ENCODE measurements at regions not wholly inside any gene's neighbourhood (a gene's known extent, or its start where the extent isn't known, plus 50 kb on each side); places are given as distances from the start of the nearest gene placed in this dataset.

DNA sequence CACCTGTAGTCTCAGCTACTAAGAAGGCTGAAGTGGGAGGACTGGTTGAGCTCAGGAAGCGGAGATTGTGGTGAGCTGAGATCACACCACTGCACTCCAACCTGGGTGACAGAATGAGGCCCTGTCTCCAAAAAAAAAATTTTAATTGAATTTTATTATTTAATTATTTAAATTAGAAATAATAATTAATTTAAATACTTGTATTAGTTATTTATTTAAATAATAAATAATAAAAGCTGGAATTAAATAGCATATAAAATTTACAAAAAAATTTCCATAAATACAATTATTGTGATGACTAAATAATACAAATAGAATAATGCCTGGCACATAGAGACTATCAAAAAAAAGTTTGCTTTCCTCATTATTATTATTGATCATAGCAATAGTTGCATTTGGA lies 371.5 kb downstream of the KCNA4 start:
- no peaks in the 10 kb centered on the region for H3K4me1 ChIP-seq (ENCODE audit: control insufficient read depth in 5 of 5, insufficient read depth in 5 of 5, low read length in 5 of 5)
- no peaks in the 10 kb centered on the region for H3K9me3 ChIP-seq (ENCODE audit: control insufficient read depth in 5 of 5, low read length in 5 of 5)
- no peak overlapping the region for H3K27ac ChIP-seq (ENCODE audit: low read depth, low read length)
- H3K36me3 ChIP-seq (ENCODE audit: control insufficient read depth in 5 of 5, insufficient read depth in 5 of 5, low read length in 5 of 5): no peaks in the 10 kb centered on the region
- H3K9ac ChIP-seq (ENCODE audit: low read length in 5 of 5): no peak overlapping the region
- H3K27me3 ChIP-seq (ENCODE audit: control insufficient read depth in 5 of 5, insufficient read depth in 4 of 5, low read length in 5 of 5): no peaks in the 10 kb centered on the region
- H3K4me3 ChIP-seq (ENCODE audit: low read depth in 1 of 5, low read length in 5 of 5): no peak overlapping the region

DNA sequence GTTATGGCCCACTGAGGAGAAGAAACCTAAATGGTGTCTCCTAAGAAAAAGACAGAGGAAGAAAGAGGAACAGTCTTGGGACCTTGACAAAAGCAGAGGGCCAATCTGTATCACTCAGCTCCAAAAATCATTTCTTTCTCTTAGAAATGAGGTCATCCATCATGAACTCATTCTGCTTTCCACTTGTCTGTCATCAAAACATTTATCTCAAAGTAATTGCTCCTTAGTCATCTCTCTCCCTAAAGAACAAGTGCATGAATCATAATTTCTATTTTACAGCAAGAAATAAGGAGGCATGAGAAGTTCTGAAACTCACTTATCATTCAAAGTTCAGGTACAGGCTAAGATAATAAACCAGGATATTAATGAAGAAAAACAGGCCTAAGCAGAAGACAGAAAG lies 375.6 kb downstream of the KCNA4 start:
- Histone ChIP-seq H3K4me1 (ENCODE audit: control insufficient read depth in 5 of 5, insufficient read depth in 5 of 5, low read length in 5 of 5) (no peaks in the 10 kb centered on the region), H3K36me3 (ENCODE audit: control insufficient read depth in 5 of 5, insufficient read depth in 5 of 5, low read length in 5 of 5) (no peaks in the 10 kb centered on the region), H3K27ac (ENCODE audit: low read depth, low read length) (no peak overlapping the region), H3K4me3 (ENCODE audit: low read depth in 1 of 5, low read length in 5 of 5) (no peak overlapping the region), H3K27me3 (ENCODE audit: control insufficient read depth in 5 of 5, insufficient read depth in 4 of 5, low read length in 5 of 5) (no peaks in the 10 kb centered on the region), H3K9ac (ENCODE audit: low read length in 5 of 5) (no peak overlapping the region), H3K9me3 (ENCODE audit: control insufficient read depth in 5 of 5, low read length in 5 of 5) (no peaks in the 10 kb centered on the region)

DNA sequence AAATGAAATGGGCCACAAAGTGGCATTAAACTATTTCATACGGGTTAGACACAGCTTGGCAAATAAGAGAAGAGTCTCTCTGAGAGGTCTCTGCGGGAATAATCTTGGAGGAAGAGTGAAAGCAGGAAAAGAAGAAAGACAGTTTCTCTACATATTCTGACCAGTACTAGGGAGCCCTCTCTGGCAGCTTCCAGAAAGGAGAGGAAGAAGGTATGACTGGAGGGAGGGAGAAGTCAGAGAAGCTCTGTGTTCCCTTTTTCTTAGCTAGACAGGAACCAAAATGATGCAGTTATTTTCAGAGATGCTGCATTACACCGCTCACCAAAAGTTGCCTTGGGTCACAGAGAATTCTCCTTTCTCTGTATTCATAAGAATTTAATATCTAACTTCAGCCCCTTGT lies 382.1 kb downstream of the KCNA4 start:
- H3K27me3 ChIP-seq (ENCODE audit: control insufficient read depth in 5 of 5, insufficient read depth in 4 of 5, low read length in 5 of 5): no peaks in the 10 kb centered on the region
- H3K4me3 ChIP-seq (ENCODE audit: low read depth in 1 of 5, low read length in 5 of 5): no peak overlapping the region
- H3K27ac ChIP-seq (ENCODE audit: low read depth, low read length): peak overlapping the region; percentile 48
- H3K4me1 ChIP-seq (ENCODE audit: control insufficient read depth in 5 of 5, insufficient read depth in 5 of 5, low read length in 5 of 5): peaks cover 0 to 9% (median 0%) of the 10 kb centered on the region in 5 donors
- no peaks in the 10 kb centered on the region for H3K9me3 ChIP-seq (ENCODE audit: control insufficient read depth in 5 of 5, low read length in 5 of 5)
- no peaks in the 10 kb centered on the region for H3K36me3 ChIP-seq (ENCODE audit: control insufficient read depth in 5 of 5, insufficient read depth in 5 of 5, low read length in 5 of 5)
- H3K9ac ChIP-seq (ENCODE audit: low read length in 5 of 5): no peak overlapping the region

DNA sequence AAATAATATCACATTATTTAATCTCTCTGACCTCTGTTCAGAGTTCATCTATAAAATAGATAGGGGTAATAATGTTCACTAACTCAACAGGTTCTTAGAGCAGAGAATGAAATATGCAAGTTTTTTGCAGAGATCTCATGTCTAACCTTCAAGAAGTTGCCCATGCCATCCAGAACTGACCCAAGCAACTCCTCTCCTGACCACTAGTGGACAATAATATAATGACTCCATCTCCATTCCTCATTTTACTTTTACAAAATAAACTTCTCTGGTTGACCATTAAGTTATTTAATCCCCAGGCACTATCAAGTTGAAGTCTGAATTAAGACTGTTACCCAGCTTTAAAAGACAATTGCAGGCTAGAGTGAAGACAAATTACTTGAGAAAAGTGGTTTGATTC lies 382.6 kb downstream of the KCNA4 start:
- Histone ChIP-seq H3K4me3 (ENCODE audit: low read depth in 1 of 5, low read length in 5 of 5) (no peak overlapping the region), H3K27ac (ENCODE audit: low read depth, low read length) (peak overlapping the region; percentile 48), H3K4me1 (ENCODE audit: control insufficient read depth in 5 of 5, insufficient read depth in 5 of 5, low read length in 5 of 5) (peaks cover 0 to 9% (median 0%) of the 10 kb centered on the region in 5 donors), H3K36me3 (ENCODE audit: control insufficient read depth in 5 of 5, insufficient read depth in 5 of 5, low read length in 5 of 5) (no peaks in the 10 kb centered on the region), H3K9ac (ENCODE audit: low read length in 5 of 5) (no peak overlapping the region), H3K27me3 (ENCODE audit: control insufficient read depth in 5 of 5, insufficient read depth in 4 of 5, low read length in 5 of 5) (no peaks in the 10 kb centered on the region), H3K9me3 (ENCODE audit: control insufficient read depth in 5 of 5, low read length in 5 of 5) (no peaks in the 10 kb centered on the region)

DNA sequence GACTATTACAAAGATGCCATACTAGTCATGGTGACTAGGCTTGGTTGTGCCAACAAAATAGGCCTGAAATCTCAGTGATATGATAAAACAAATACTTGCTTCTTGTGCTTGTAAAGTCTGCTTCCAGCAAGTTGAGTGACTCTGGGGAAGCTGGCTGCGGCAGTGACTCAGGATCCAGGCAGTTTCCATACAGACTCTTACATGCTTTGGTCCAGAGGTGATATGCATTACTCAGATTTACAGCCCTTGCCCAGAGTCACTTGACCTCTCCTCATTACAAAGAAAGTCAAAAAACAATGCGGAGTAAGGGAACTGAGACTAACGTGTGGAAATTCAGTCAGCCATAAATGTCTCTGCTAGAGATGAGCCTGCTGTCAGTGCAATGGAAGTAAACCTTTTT lies 387.5 kb downstream of the KCNA4 start:
- H3K36me3 ChIP-seq (ENCODE audit: control insufficient read depth in 5 of 5, insufficient read depth in 5 of 5, low read length in 5 of 5): no peaks in the 10 kb centered on the region
- H3K27me3 ChIP-seq (ENCODE audit: control insufficient read depth in 5 of 5, insufficient read depth in 4 of 5, low read length in 5 of 5): no peaks in the 10 kb centered on the region
- no peak overlapping the region for H3K27ac ChIP-seq (ENCODE audit: low read depth, low read length)
- H3K4me3 ChIP-seq (ENCODE audit: low read depth in 1 of 5, low read length in 5 of 5): no peak overlapping the region
- no peak overlapping the region for H3K9ac ChIP-seq (ENCODE audit: low read length in 5 of 5)
- H3K9me3 ChIP-seq (ENCODE audit: control insufficient read depth in 5 of 5, low read length in 5 of 5): no peaks in the 10 kb centered on the region
- H3K4me1 ChIP-seq (ENCODE audit: control insufficient read depth in 5 of 5, insufficient read depth in 5 of 5, low read length in 5 of 5): peaks cover 0 to 6% (median 0%) of the 10 kb centered on the region in 5 donors

DNA sequence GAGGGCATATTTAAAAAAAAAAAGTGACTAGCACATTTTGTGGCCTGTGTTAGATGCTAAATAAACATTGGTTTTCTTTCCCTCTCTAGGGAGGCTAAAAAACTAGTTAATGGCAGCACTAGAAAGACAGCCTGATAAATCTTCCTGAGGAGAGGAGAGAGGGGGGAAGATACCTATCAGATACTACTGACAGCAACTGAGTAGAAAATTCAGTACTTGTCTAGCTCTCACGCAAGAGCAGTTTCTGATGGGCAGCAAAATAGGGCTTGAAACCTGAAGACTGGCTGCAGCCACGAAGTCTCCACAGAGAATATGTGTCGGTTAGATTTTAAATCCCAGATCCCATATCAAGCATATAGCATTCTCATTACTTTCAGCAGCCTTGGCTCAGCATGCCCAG lies 388.2 kb downstream of the KCNA4 start:
- no peaks in the 10 kb centered on the region for H3K36me3 ChIP-seq (ENCODE audit: control insufficient read depth in 5 of 5, insufficient read depth in 5 of 5, low read length in 5 of 5)
- H3K4me1 ChIP-seq (ENCODE audit: control insufficient read depth in 5 of 5, insufficient read depth in 5 of 5, low read length in 5 of 5): peaks cover 0 to 4% (median 0%) of the 10 kb centered on the region in 5 donors
- no peak overlapping the region for H3K4me3 ChIP-seq (ENCODE audit: low read depth in 1 of 5, low read length in 5 of 5)
- H3K27ac ChIP-seq (ENCODE audit: low read depth, low read length): no peak overlapping the region
- no peaks in the 10 kb centered on the region for H3K9me3 ChIP-seq (ENCODE audit: control insufficient read depth in 5 of 5, low read length in 5 of 5)
- H3K27me3 ChIP-seq (ENCODE audit: control insufficient read depth in 5 of 5, insufficient read depth in 4 of 5, low read length in 5 of 5): no peaks in the 10 kb centered on the region
- no peak overlapping the region for H3K9ac ChIP-seq (ENCODE audit: low read length in 5 of 5)

DNA sequence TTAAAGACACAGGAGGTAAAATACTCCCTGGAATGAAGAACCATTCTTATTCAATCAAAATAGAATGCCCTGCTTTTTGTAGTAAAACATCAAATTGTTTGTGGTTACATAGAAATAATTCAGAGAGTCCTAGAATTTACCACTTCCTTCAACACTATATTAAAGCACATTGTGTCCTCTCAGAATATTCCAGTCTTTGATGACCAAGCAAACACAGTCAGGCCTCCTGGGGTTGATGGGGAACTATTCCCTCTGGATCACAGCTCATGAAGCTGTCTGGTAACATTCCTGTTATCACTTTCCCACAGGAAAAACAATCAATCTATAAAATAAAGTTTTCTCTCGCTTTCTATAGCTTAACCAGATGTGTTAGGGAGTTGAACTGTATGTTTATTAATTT lies 389.3 kb downstream of the KCNA4 start:
- Histone ChIP-seq H3K36me3 (ENCODE audit: control insufficient read depth in 5 of 5, insufficient read depth in 5 of 5, low read length in 5 of 5) (no peaks in the 10 kb centered on the region), H3K9me3 (ENCODE audit: control insufficient read depth in 5 of 5, low read length in 5 of 5) (no peaks in the 10 kb centered on the region), H3K9ac (ENCODE audit: low read length in 5 of 5) (no peak overlapping the region), H3K27me3 (ENCODE audit: control insufficient read depth in 5 of 5, insufficient read depth in 4 of 5, low read length in 5 of 5) (no peaks in the 10 kb centered on the region), H3K4me3 (ENCODE audit: low read depth in 1 of 5, low read length in 5 of 5) (no peak overlapping the region), H3K27ac (ENCODE audit: low read depth, low read length) (no peak overlapping the region), H3K4me1 (ENCODE audit: control insufficient read depth in 5 of 5, insufficient read depth in 5 of 5, low read length in 5 of 5) (peaks cover 0 to 4% (median 0%) of the 10 kb centered on the region in 5 donors)

DNA sequence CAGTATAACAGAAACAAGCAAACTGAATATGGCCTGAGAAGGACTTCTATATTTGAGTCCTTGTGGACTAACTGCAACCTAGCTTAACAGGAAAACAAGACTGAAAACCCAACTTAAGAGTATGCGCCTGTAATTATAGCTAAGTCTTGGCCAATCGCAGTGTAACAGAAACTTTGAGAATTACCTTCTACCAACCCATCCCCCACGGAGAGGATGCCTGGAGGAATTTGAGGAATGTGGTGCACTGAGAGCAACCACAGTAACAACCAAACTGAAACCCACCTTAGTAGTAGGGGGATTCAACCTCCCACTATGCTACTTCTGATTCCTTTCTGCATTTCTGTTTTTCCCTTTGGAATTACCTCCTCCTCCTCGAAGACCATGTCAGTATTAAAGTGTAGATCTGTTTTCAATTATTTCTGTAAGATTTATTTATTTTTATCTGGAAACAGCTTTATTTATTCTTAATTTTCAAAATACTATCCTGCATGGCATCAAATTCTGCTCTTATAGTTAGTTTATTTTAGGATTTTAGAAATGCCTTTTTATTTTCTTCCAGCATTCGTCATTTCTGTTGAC lies 393.6 kb downstream of the KCNA4 start:
- no peak overlapping the region for H3K27ac ChIP-seq (ENCODE audit: low read depth, low read length)

DNA sequence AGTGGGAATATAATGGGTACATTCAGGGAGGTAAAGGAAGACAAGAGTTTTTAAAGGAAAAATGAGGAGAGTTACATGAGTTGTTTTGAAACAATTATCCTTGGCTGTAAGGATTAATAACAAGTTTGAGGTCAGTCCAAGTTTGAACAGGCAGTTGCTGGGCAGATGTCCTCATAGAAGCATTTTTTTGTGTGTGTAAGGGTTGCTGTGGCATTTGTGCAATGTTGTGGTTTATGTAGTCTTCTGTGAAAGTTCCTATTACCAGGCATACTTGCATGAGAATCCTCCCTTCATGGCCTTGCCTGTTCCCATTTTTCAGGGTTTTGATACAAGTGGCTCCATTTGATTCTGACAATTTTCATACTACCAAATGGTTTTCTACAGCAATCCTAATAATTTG lies 400.2 kb downstream of the KCNA4 start:
- no peaks in the 10 kb centered on the region for H3K9me3 ChIP-seq (ENCODE audit: control insufficient read depth in 5 of 5, low read length in 5 of 5)
- H3K4me3 ChIP-seq (ENCODE audit: low read depth in 1 of 5, low read length in 5 of 5): no peak overlapping the region
- no peak overlapping the region for H3K9ac ChIP-seq (ENCODE audit: low read length in 5 of 5)
- H3K27ac ChIP-seq (ENCODE audit: low read depth, low read length): no peak overlapping the region
- no peaks in the 10 kb centered on the region for H3K27me3 ChIP-seq (ENCODE audit: control insufficient read depth in 5 of 5, insufficient read depth in 4 of 5, low read length in 5 of 5)
- peaks cover 0 to 12% (median 0%) of the 10 kb centered on the region in 5 donors for H3K4me1 ChIP-seq (ENCODE audit: control insufficient read depth in 5 of 5, insufficient read depth in 5 of 5, low read length in 5 of 5)
- H3K36me3 ChIP-seq (ENCODE audit: control insufficient read depth in 5 of 5, insufficient read depth in 5 of 5, low read length in 5 of 5): no peaks in the 10 kb centered on the region

More for the DNA sequence above, 393.6 kb downstream of the KCNA4 start:
- Histone ChIP-seq H3K27me3 (ENCODE audit: control insufficient read depth in 5 of 5, insufficient read depth in 4 of 5, low read length in 5 of 5) (no peaks in the 10 kb centered on the region), H3K36me3 (ENCODE audit: control insufficient read depth in 5 of 5, insufficient read depth in 5 of 5, low read length in 5 of 5) (no peaks in the 10 kb centered on the region), H3K4me3 (ENCODE audit: low read depth in 1 of 5, low read length in 5 of 5) (no peak overlapping the region), H3K9me3 (ENCODE audit: control insufficient read depth in 5 of 5, low read length in 5 of 5) (no peaks in the 10 kb centered on the region), H3K9ac (ENCODE audit: low read length in 5 of 5) (no peak overlapping the region), H3K4me1 (ENCODE audit: control insufficient read depth in 5 of 5, insufficient read depth in 5 of 5, low read length in 5 of 5) (peaks cover 0 to 6% (median 0%) of the 10 kb centered on the region in 5 donors)

DNA sequence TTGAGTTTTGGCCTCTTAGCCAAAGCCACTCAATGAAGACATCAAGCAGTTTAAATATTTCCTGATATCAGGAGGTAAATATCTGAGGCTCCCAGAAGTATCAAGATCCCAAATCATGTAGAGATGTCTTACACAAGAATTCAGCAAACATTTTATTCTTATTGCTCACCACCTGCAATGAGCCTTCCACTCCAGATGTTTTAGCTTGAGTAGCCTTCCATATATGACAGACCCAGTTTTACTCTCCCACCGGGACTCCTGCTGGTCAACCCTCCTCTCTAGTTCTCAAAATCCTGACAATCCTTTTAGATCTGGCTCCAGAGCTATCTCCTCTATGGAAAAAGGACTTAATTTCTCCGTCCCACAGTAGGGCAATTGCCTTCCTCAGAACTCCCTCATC lies 404.4 kb downstream of the KCNA4 start:
- Histone ChIP-seq H3K9me3 (ENCODE audit: control insufficient read depth in 5 of 5, low read length in 5 of 5) (no peaks in the 10 kb centered on the region), H3K4me3 (ENCODE audit: low read depth in 1 of 5, low read length in 5 of 5) (no peak overlapping the region), H3K27me3 (ENCODE audit: control insufficient read depth in 5 of 5, insufficient read depth in 4 of 5, low read length in 5 of 5) (no peaks in the 10 kb centered on the region), H3K27ac (ENCODE audit: low read depth, low read length) (no peak overlapping the region), H3K4me1 (ENCODE audit: control insufficient read depth in 5 of 5, insufficient read depth in 5 of 5, low read length in 5 of 5) (peaks cover 0 to 10% (median 0%) of the 10 kb centered on the region in 5 donors), H3K9ac (ENCODE audit: low read length in 5 of 5) (no peak overlapping the region), H3K36me3 (ENCODE audit: control insufficient read depth in 5 of 5, insufficient read depth in 5 of 5, low read length in 5 of 5) (no peaks in the 10 kb centered on the region)

Measured in subcutaneous abdominal adipose tissue (tissue), 5 donors.